Ovary (tissue), 3 donors: ENCODE measurements at regions not wholly inside any gene's neighbourhood (a gene's known extent, or its start where the extent isn't known, plus 50 kb on each side); places are given as distances from the start of the nearest gene placed in this dataset.

Source experiments
- CTCF ChIP-seq, 3 donors: fragments of 450-650 bp in 2 of 3; fragments of 200-600 bp in 1 of 3; IDR thresholded peaks; one replicate each; pipeline versions ENCODE4 v1.5.1 to v1.8.0; 2016 to 2022; ENCODE audit warnings: antibody characterized with exemption in 3 of 3, mild to moderate bottlenecking in 1 of 3
- EP300 ChIP-seq: sonication (generic); formaldehyde crosslinking; IDR thresholded peaks from one replicate; pipeline ENCODE4 v1.6.1; 2017; ENCODE audit warnings: antibody characterized with exemption
- donor health status: DM: no; HTN: no; CAD: no.

- TF ChIP-seq CTCF (IDR thresholded peaks at IDR 0.05) (no peak), EP300 (no peak)
Measured at GRCh38 chr12:77243345-77243744, 178.0 kb upstream of the E2F7 start.
